Fibroblast of skin of left quadriceps (primary cell): ENCODE measurements at regions not wholly inside any gene's neighbourhood (a gene's known extent, or its start where the extent isn't known, plus 50 kb on each side); places are given as distances from the start of the nearest gene placed in this dataset.
"Not testable (repeated sequence)": the region's sequence is repeated elsewhere in the genome, so short reads cannot be mapped to it uniquely, and the experiment has no call there.

Source experiments
- DNase-seq, 2 experiments: peaks; one replicate each; pipeline ENCODE4 v3.0.0-alpha.2; 2013; ENCODE audit warnings: low read depth in 2 of 2

DNA sequence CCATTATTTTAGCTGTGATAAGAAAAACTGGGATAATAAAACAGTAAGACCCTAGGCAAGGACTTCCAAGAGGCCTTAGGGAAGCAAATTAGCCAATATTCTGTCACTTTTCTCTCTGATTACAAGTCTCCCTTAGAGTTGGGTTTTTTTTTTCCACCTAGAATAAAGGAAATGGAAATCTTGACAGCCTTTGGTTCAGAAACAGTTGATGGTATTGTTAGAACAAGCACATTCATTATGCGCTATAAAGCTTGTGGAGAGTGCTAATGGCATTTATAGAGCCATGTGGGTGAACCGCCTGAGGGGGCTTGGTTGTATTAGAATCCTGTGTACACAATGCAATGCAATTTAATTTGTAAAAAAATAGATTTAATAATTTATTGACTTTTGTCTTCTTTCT lies 88.9 kb upstream of the OGFRL1 start:
- no peak for DNase-seq

DNA sequence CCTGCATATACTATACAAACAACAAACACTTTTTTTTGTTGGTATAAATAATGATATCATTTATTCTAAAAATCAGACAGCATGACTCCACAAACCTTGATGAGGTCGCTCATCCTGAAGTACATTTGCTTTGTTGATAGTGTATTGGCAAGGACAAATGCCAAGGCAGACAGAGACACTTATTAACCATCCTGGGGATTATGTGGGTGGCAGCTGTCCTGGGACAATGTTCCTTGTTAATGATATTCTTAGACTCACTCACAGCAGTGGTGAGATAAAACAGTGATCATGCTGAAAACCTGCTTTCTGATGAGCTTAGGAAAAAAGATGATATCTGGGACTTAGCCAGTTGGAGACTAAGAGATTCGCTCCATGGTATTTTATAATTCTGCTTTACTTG lies 85.4 kb upstream of the OGFRL1 start:
- no peak for DNase-seq

DNA sequence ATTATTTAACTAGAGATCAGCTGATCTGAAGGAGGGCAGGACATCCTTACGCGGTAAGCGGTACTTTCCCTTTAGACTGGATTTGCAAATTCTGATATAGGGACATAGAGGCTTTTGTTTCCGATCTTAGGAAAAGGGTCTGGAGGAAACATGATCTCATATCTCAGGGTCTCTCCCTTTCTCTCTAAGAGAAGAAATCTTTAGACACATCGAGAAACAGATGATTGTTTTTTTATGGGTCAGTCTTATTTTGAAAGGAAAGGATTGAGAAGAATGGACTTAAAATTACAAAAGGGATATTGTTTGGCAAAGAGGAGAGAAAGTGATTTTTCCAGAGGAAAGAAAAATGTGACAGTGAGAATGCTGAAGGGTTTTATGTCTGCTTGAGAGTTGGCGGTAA lies 83.9 kb upstream of the OGFRL1 start:
- DNase-seq, result no peak

DNA sequence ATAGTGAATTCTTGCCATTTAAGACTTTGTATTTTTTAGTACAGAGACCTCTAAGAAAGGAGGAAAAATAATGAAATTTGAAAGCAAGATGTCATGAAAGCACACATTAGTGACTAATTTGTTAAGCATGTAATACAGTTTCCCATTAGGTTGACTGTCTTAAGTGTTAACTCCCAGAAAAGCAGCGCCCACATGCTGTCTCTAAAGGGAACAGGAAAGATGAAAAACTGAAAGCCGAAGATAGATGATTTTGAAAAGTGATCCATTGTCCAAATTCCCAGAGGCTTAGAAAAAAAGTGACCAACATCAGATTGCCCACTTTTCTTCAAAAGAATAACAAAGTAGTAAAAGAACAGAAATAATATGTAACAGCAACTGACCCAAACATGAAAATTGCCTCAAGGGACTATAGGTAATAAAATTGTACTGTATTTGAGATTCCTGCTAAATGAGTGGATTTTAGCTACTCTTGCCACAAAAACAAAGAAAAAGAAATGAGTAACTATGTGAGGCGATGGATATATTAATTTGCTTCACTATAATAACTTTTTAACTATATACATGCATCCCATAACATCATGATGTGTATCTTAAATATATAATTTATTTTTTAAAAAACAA lies 83.2 kb upstream of the OGFRL1 start:
- DNase-seq, result no peak

DNA sequence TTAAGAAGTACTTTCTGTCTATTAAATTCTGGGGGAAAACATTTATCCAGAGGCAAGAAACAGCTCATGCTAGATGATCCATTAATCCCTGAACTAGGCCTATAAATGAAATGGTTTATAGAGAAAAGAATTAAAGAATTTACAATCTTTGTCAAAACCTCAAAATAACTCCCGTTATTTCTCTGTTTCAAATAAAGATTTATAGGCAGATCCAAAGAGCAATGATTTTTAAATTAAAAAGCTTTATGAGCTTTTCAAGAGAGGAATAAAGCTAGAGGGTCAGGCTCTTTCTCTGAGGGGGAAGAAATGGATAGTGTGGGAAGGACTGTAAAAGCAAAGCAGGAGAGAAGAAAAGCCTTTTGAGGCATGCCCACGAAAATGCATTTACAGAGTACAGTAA lies 82.5 kb upstream of the OGFRL1 start:
- DNase-seq, result no peak

DNA sequence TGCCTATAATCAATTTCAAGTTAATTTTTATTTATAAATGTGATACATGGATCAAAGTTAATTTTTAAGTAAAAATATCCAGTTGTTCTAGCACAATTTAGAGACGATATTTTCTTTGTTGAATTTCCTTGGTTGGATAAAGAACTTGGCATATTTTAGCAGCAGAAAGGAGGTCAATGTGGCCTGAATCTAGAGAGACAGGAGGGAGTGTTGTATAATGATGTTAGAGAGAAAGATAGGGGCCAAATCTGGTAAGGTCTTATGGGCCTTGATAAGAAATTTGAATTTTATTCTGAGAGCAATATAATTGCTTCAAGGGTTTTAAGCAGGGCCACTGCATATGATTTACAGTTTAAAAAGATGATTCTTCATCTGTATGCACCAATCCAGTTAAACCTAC lies 79.4 kb upstream of the OGFRL1 start:
- no peak for DNase-seq

DNA sequence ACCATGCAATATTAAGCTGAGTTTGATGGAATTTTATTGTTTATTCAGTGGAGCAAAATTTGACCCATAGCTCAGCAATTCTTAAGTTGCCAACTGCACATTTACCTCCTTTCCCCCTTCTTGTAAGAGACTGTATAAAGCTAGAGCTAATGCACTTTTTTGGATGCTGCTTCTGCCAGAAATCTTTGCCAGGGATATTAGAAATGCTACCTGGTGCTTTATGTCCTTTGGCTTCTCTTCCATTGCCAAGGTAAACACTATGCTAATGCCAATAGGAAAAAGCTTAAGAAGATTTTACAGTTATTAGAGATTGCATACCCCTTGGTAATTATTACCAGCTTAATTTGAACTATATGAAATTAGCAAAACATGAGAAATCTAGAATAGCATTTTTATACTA lies 79.0 kb upstream of the OGFRL1 start:
- DNase-seq, result no peak

DNA sequence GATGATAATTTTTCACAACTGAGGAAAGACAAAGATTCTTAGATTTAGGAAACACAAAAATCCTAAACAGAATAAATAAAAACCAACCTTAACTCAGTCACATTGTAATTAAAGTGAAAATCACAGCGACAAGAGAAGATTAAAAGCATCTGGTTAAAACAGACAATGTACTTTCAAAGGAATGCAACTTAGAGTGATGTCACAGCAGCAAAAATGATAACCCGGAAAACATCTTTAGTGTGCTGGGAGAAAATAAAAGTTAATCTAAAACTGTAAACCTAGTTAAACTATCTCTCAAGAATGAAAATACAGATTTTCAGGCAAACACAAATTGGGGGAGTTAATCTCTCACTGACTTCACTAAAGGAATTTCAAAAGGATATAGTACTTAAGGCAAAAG lies 76.8 kb upstream of the OGFRL1 start:
- DNase-seq, result no peak

DNA sequence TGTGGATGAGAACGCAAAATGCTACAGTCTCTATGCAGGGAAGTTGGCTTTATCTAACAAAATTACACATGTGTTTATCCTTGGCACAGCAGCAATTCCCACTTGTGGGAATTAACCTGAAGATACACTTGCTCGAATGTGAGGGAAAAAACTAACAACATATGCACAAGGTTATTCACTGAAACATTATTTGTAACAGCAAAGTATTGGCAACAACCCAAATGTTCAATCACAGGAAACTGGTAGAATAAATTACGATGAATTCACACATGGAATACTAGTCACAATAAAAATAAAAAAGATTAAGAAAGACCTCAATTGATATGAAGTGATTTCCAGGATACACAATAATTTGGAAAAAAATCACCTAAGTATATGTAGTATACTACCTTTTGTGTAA lies 68.1 kb upstream of the OGFRL1 start:
- DNase-seq, result no peak

DNA sequence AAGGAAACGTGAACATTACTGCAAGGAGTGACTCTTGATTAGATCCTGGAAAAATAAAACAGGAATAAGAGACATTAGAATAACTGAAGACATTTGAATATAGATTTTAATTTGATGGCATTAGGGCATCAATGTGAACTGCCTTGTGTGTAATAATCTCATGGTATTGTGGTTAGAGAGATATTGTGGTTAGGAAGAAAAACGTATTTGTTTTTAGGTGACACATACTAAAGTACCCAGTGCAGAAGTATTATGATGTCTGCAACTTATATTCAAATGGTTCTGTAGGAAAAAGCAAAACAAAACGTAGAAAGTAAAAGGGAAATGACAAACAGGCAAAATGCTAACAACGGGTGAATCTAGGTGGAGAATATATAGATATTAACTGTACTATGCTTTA lies 65.9 kb upstream of the OGFRL1 start:
- DNase-seq, result no peak

DNA sequence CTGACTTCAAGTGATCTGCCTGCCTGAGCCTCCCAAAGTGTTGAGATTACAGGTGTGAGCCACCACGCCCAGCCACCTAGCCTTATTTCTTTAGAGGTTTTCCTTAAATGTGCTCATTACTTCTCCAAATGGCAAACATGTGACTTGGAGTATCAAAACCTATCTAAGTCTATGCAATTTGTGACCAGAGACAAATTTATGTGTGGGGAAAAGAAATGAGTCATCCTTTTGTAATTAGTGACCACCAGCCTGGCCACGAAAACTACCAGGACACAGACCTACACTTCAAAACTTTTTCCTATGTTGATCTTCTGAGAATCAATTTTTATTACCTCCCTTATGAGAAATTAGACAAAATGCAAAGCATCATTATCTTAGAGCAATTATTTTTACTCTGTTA lies 64.6 kb upstream of the OGFRL1 start:
- DNase-seq, result no peak

DNA sequence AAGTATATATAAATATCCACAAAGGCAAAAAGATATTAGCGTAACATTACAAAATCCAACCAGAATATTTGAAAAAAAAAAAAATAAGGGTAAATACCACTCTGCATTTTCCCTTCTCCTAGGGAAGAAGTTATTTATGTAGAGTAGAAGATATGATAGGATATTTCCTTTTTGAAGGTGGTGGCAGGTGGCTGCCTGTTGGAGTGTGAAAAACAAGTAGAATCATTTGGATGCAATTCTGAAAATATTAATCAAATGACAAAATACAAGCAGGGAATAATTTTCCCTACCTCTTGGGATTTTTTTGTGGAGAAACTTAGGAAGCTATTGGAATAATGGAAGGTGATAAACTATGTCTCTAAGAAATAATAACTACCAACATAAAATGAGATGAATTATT lies 62.5 kb upstream of the OGFRL1 start:
- no peak for DNase-seq

DNA sequence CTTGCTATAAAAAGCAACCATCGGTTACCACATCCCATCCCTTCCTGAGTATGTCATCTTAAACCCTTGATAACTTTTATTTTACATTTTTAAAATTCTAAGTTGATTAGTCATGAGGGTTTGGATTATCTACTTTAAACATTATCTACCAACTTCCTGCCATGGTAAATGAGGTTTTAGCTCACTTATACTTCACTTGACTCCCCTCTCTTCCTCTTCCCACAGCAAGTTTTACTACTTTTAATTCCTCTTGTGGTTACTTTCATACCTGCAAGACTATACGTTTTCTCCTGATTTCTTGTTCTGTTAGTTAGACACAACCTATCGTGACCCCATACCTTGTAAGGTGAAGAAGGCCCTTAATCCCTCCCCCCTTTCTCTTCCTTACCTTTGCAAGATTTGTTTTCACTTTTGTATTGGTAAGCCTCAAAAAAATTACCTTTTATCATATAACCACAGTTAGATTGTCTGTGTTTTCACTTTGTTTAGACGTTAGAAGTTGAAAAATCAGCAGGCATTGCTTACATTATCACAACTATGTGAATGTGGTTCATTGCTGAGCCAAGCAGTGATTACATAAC lies 60.1 kb upstream of the OGFRL1 start:
- no peak for DNase-seq

DNA sequence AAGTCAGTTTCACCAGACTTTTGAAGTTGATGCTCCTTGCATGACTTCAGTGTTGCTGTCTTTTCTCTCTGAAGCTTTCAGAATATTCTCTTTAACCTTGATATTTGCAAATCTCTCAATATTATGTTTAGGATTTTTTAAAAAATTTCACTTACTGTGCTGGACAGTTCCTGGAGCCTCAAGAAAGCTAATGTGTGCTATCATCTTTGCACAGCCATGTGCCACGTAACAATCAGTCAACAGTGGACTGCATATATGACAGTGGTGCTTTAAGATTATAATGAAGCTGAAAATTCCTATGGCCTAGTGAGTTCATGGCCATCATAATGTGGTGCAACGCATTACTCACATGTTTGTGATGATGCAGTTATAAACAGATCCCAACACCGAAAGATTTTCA lies 59.1 kb upstream of the OGFRL1 start:
- DNase-seq, result no peak

DNA sequence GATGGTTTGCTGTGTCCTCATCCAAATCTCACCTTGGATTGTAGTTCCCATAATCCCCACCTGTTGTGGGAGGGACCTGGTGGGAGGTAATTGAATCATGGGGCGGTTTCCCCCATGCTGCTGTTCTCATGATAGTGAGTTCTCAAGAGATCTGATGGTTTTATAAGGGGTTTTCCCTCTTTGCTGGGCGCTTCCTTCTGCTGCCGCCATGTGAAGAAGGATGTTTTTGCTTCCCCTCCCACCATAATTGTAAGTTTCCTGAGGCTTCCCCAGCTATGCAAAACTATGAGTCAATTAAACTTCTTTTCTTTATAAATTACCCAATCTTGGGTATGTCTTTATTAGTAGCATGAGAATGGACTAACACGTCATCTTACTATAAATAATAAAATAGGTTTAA lies 55.7 kb upstream of the OGFRL1 start:
- DNase-seq, result not testable (repeated sequence)

DNA sequence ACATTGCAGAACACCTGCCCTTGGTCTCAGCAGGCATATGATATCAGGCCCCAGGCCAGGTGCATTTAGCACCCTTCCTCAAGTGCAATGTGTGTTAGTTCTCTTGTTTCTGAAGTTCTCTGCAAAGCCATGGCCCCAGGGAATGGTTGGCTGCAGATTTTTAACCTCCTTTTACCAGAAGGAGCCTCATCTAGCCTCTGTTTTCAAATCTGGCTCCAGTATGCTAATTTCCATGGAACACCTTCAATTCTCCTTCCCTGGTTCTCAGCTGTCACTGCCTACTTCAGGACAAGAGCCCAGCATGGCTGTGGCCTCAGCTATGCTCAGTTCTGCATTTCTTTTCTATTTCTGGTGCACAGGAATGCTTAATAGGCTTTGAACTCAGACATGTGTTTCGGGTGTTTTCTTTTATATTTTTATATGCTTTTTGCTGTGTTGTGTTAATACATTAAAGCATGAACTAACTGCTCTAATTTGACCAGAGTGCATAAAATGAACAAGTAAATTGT lies 51.6 kb upstream of the OGFRL1 start:
- no peak for DNase-seq

DNA sequence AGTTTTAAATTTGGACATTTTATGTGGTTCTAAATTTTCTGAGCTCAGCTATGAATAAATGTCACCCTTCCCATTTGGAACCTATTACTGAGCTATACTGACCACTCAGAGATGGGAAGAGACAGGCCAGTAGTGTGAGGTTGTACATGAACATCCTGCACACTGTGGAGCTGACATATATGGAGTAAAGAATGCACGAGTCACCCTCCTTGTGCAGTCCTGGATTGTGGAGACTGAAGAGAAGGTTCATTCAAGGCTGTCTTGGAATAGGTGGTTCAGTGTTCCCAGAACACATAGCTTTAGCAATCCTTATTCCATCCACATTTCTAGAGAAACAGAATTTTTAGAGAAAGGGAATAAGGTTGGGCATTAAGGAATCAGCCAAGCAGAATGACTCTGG lies 50.3 kb upstream of the OGFRL1 start:
- DNase-seq, result no peak
